ENCODE measurements at regions not wholly inside any gene's neighbourhood (a gene's known extent, or its start where the extent isn't known, plus 50 kb on each side); places are given as distances from the start of the nearest gene placed in this dataset.

GRCh38 chr2:20538308-20539132, 91.6 kb downstream of the RHOB start:
- Histone ChIP-seq H3K36me3 (no peaks in the 10 kb centered on the region), H3K27me3 (ENCODE audit: low read depth) (no peaks in the 10 kb centered on the region), H3K9me3 (replicated peaks) (no peaks in the 10 kb centered on the region), H3K27ac (replicated peaks) (no peak overlapping the region), H3K4me1 (peaks cover 55% of the 10 kb centered on the region), H3K4me3 (no peak overlapping the region)
- intact Hi-C loops (cut with micrococcal nuclease) = no loop called here
- no peak for TF ChIP-seq CTCF (IDR thresholded peaks at IDR 0.05; ENCODE audit: borderline replicate concordance)
- DNase-seq = no peak

- Histone ChIP-seq H3K36me3 (no peaks in the 10 kb centered on the region), H3K27me3 (ENCODE audit: low read depth) (no peaks in the 10 kb centered on the region), H3K4me3 (no peak overlapping the region), H3K27ac (replicated peaks) (no peak overlapping the region), H3K9me3 (replicated peaks) (no peaks in the 10 kb centered on the region), H3K4me1 (peaks cover 55% of the 10 kb centered on the region)
- intact Hi-C loops (cut with micrococcal nuclease) = no loop called here
- DNase-seq = no peak
- TF ChIP-seq CTCF (IDR thresholded peaks at IDR 0.05; ENCODE audit: borderline replicate concordance) = no peak
Measured at GRCh38 chr2:20539133-20539719, 92.4 kb downstream of the RHOB start.

- no peak overlapping the region for H3K4me3 ChIP-seq
- H3K27ac ChIP-seq (replicated peaks) = peak overlapping the region; percentile 51
- intact Hi-C loops (cut with micrococcal nuclease) = no loop called here
- H3K4me1 ChIP-seq = peaks cover 48% of the 10 kb centered on the region
- no peak for TF ChIP-seq CTCF (IDR thresholded peaks at IDR 0.05; ENCODE audit: borderline replicate concordance)
- no peaks in the 10 kb centered on the region for H3K9me3 ChIP-seq (replicated peaks)
- H3K27me3 ChIP-seq (ENCODE audit: low read depth) = no peaks in the 10 kb centered on the region
- H3K36me3 ChIP-seq = no peaks in the 10 kb centered on the region
- no peak for DNase-seq
Measured at GRCh38 chr2:20539776-20540586, 93.1 kb downstream of the RHOB start.

- TF ChIP-seq CTCF (IDR thresholded peaks at IDR 0.05; ENCODE audit: borderline replicate concordance) = no peak
- H3K27ac ChIP-seq (replicated peaks) = peak overlapping the region; percentile 51
- peaks cover 40% of the 10 kb centered on the region for H3K4me1 ChIP-seq
Measured at GRCh38 chr2:20540587-20541293, 93.9 kb downstream of the RHOB start.

GRCh38 chr2:20541294-20541640, 94.4 kb downstream of the RHOB start:
- no peaks in the 10 kb centered on the region for H3K27me3 ChIP-seq (ENCODE audit: low read depth)
- H3K4me3 ChIP-seq = no peak overlapping the region
- H3K36me3 ChIP-seq = no peaks in the 10 kb centered on the region
- H3K27ac ChIP-seq (replicated peaks) = no peak overlapping the region
- H3K9me3 ChIP-seq (replicated peaks) = peaks cover 5% of the 10 kb centered on the region
- intact Hi-C loops (cut with micrococcal nuclease) = no loop called here
- peaks cover 40% of the 10 kb centered on the region for H3K4me1 ChIP-seq
- no peak for DNase-seq
- TF ChIP-seq CTCF (IDR thresholded peaks at IDR 0.05; ENCODE audit: borderline replicate concordance) = no peak

More at GRCh38 chr2:20540587-20541293, 93.9 kb downstream of the RHOB start:
- Histone ChIP-seq H3K27me3 (ENCODE audit: low read depth) (no peaks in the 10 kb centered on the region), H3K4me3 (no peak overlapping the region), H3K36me3 (no peaks in the 10 kb centered on the region), H3K9me3 (replicated peaks) (no peaks in the 10 kb centered on the region)
- no peak for DNase-seq
- intact Hi-C loops (cut with micrococcal nuclease) = no loop called here

All from left ventricle myocardium inferior (tissue), 1 donor.